DND-41 (cell line): ENCODE measurements at regions not wholly inside any gene's neighbourhood (a gene's known extent, or its start where the extent isn't known, plus 50 kb on each side); places are given as distances from the start of the nearest gene placed in this dataset.

Source experiments
- ATAC-seq: fragments of 200-7000 bp; cut with Tn5 transposase; 3 replicates; pipeline ENCODE4 v1.9.1; 2021; ENCODE audit warnings: low read depth; ENCODE audit not compliant: insufficient read depth
- DNase-seq: peaks from one replicate; pipeline ENCODE4 v3.0.0-alpha.2; 2020
- H2AFZ ChIP-seq: 2 replicates; pipeline ENCODE4 v1.6.0; 2012; ENCODE audit warnings: low read depth, low read length
- H3K27ac ChIP-seq: 2 replicates; pipeline ENCODE4 v1.5.1; 2012; ENCODE audit warnings: low read length, inconsistent platforms
- H3K27me3 ChIP-seq: fragments of 200-600 bp; sonication (generic); 2 replicates; pipeline ENCODE4 v1.6.0; 2012; ENCODE audit warnings: low read length, mild to moderate bottlenecking, inconsistent platforms; ENCODE audit not compliant: insufficient read depth, poor library complexity
- H3K36me3 ChIP-seq: 2 replicates; pipeline ENCODE4 v1.5.1; 2012; ENCODE audit warnings: low read length, inconsistent platforms; ENCODE audit not compliant: insufficient read depth
- H3K4me1 ChIP-seq: 2 replicates; pipeline ENCODE4 v1.5.1; 2012; ENCODE audit warnings: mild to moderate bottlenecking, low read length; ENCODE audit not compliant: insufficient read depth
- H3K4me2 ChIP-seq: 2 replicates; pipeline ENCODE4 v1.6.0; 2012; ENCODE audit warnings: mild to moderate bottlenecking, moderate library complexity, low read length, inconsistent platforms; ENCODE audit not compliant: insufficient read depth
- H3K4me3 ChIP-seq, 2 experiments: fragments of 200-600 bp in 1 of 2; shearing (Covaris generic) in 1 of 2; 2 replicates each; pipeline ENCODE4 v1.5.1; 2012 to 2016; ENCODE audit warnings: inconsistent platforms in 2 of 2, low read length in 2 of 2, mild to moderate bottlenecking in 2 of 2, low read depth in 1 of 2, moderate library complexity in 1 of 2
- H3K79me2 ChIP-seq: 2 replicates; pipeline ENCODE4 v1.6.0; 2012; ENCODE audit warnings: low read length, inconsistent platforms; ENCODE audit not compliant: insufficient read depth
- H3K9ac ChIP-seq: 2 replicates; pipeline ENCODE4 v1.6.0; 2012; ENCODE audit warnings: low read depth, mild to moderate bottlenecking, inconsistent platforms, low read length, moderate library complexity
- H3K9me3 ChIP-seq: 2 replicates; pipeline ENCODE4 v1.5.1; 2012; ENCODE audit warnings: low read length, moderate library complexity, mild to moderate bottlenecking, inconsistent platforms; ENCODE audit not compliant: insufficient read depth, severe bottlenecking
- H4K20me1 ChIP-seq: 2 replicates; pipeline ENCODE4 v1.6.0; 2012; ENCODE audit warnings: low read length; ENCODE audit not compliant: insufficient read depth
- CTCF ChIP-seq: IDR thresholded peaks from 2 replicates; pipeline ENCODE4 v1.5.1; 2012; ENCODE audit warnings: borderline replicate concordance, low read length, moderate library complexity, mild to moderate bottlenecking; ENCODE audit not compliant: poor library complexity, severe bottlenecking; ENCODE audit errors: extremely low read depth
- EZH2 ChIP-seq: IDR thresholded peaks from 3 replicates; pipeline ENCODE4 v1.6.1; 2012; ENCODE audit warnings: borderline replicate concordance, low read depth, mild to moderate bottlenecking, moderate library complexity, low read length, inconsistent platforms; ENCODE audit not compliant: severe bottlenecking

GRCh38 chr6:6793388-6794250, 205.1 kb downstream of the LY86 start:
- Histone ChIP-seq H3K79me2 (no peaks in the 10 kb centered on the region), H3K27me3 (no peaks in the 10 kb centered on the region), H3K27ac (no peak overlapping the region), H3K9me3 (no peaks in the 10 kb centered on the region), H3K4me2 (no peak overlapping the region), H3K36me3 (no peaks in the 10 kb centered on the region), H3K4me3 (no peak overlapping the region), H4K20me1 (no peaks in the 10 kb centered on the region), H3K9ac (no peak overlapping the region), H2AFZ (no peak overlapping the region), H3K4me1 (no peaks in the 10 kb centered on the region)
- DNase-seq (peak; percentile 12), ATAC-seq (peak; percentile 81)
- TF ChIP-seq EZH2 (no peak), CTCF (no peak)

- Histone ChIP-seq H3K27me3 (no peaks in the 10 kb centered on the region), H3K9me3 (no peaks in the 10 kb centered on the region), H3K36me3 (no peaks in the 10 kb centered on the region), H3K9ac (no peak overlapping the region), H3K4me2 (no peak overlapping the region), H2AFZ (no peak overlapping the region), H3K4me1 (peaks cover 10% of the 10 kb centered on the region), H3K79me2 (no peaks in the 10 kb centered on the region), H3K27ac (no peak overlapping the region), H4K20me1 (no peaks in the 10 kb centered on the region), H3K4me3 (no peak overlapping the region)
- DNase-seq = no peak
- TF ChIP-seq EZH2 (no peak), CTCF (no peak)
- no peak for ATAC-seq
These were observed 206.9 kb downstream of the LY86 start for GRCh38 chr6:6795393-6795792.

GRCh38 chr6:6796818-6797217, 208.3 kb downstream of the LY86 start:
- no peak overlapping the region for H3K27ac ChIP-seq
- DNase-seq = no peak

More at GRCh38 chr6:6796818-6797217, 208.3 kb downstream of the LY86 start:
- no peaks in the 10 kb centered on the region for H3K27me3 ChIP-seq
- TF ChIP-seq CTCF = no peak
- TF ChIP-seq EZH2 = no peak
- no peak for ATAC-seq
- H3K9me3 ChIP-seq = no peaks in the 10 kb centered on the region
- H2AFZ ChIP-seq = no peak overlapping the region
- H3K4me1 ChIP-seq = peaks cover 11% of the 10 kb centered on the region
- no peak overlapping the region for H3K9ac ChIP-seq
- H3K4me3 ChIP-seq = no peak overlapping the region
- H4K20me1 ChIP-seq = no peaks in the 10 kb centered on the region
- H3K36me3 ChIP-seq = no peaks in the 10 kb centered on the region
- H3K79me2 ChIP-seq = no peaks in the 10 kb centered on the region
- H3K4me2 ChIP-seq = no peak overlapping the region
